ENCODE measurements at regions not wholly inside any gene's neighbourhood (a gene's known extent, or its start where the extent isn't known, plus 50 kb on each side); places are given as distances from the start of the nearest gene placed in this dataset.

- Histone ChIP-seq H3K4me1 (replicated peaks) (no peaks in the 10 kb centered on the region), H3K27ac (no peak overlapping the region), H3K36me3 (no peaks in the 10 kb centered on the region), H3K4me3 (no peak overlapping the region), H3K27me3 (replicated peaks; ENCODE audit: insufficient read depth) (no peaks in the 10 kb centered on the region), H3K9me3 (no peaks in the 10 kb centered on the region)
- 82% methylated on average over 3 of the region's 3 CpGs for WGBS
- intact Hi-C loops (cut with DNase I) = no loop called here
- no peak for DNase-seq (ENCODE audit: low spot score)
- TF ChIP-seq POLR2AphosphoS5 (IDR thresholded peaks at IDR 0.05) (no peak), CTCF (IDR thresholded peaks at IDR 0.05) (no peak), POLR2A (IDR thresholded peaks at IDR 0.05) (no peak)
These were observed 1294.9 kb upstream of the CITED2 start for GRCh38 chr6:140669321-140669720.

DNA sequence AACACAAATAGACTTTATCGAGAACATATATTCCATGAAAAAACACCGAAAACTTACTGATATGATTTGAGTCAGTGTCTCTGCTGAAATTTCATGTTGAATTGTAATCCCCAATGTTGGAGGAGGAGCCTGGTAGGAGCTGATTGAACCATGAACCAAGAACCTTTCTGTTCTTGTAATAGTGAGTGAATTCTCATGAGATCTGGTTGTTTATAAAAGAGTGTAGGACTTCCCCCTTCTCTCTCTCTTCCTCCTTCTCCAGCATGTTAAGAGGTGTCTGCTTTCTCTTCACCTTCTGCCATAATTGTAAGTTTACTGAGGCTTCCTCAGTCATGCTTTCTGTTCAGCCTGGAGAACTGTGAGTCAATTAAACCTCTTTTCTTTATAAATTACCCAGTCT, 1289.3 kb upstream of the CITED2 start:
- Histone ChIP-seq H3K4me3 (no peak overlapping the region), H3K27me3 (replicated peaks; ENCODE audit: insufficient read depth) (no peaks in the 10 kb centered on the region), H3K36me3 (no peaks in the 10 kb centered on the region), H3K9me3 (no peaks in the 10 kb centered on the region), H3K27ac (no peak overlapping the region), H3K4me1 (replicated peaks) (no peaks in the 10 kb centered on the region)
- intact Hi-C loops (cut with DNase I) = no loop called here
- 97% methylated on average over 2 of the region's 2 CpGs for WGBS
- TF ChIP-seq POLR2AphosphoS5 (IDR thresholded peaks at IDR 0.05) (no peak), POLR2A (IDR thresholded peaks at IDR 0.05) (no peak), CTCF (IDR thresholded peaks at IDR 0.05) (no peak)
- DNase-seq (ENCODE audit: low spot score) = no peak

DNA sequence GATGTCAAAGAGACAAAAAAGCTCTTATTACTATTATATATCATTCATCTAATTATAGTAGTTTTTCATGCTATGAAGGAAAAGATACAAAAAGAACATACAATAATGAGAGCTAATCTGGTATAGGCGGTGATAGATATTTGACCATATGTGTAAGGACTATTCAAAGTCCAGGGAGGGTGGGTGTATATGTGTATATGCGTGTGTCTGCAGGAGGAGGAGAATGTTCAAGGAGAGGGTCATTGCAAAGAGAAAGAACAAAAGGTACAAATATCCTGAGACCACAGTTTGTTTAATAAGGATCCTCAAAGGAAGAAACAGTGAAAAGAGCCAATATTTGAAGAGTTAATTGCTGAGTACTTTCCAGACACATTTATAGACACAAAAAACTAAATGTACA, 1288.6 kb upstream of the CITED2 start:
- no peak overlapping the region for H3K4me3 ChIP-seq
- no peaks in the 10 kb centered on the region for H3K36me3 ChIP-seq
- no peak for DNase-seq (ENCODE audit: low spot score)
- WGBS = 90% methylated on average over 2 of the region's 2 CpGs
- H3K9me3 ChIP-seq = no peaks in the 10 kb centered on the region
- H3K27ac ChIP-seq = no peak overlapping the region
- no peaks in the 10 kb centered on the region for H3K27me3 ChIP-seq (replicated peaks; ENCODE audit: insufficient read depth)
- intact Hi-C loops (cut with DNase I) = no loop called here
- TF ChIP-seq POLR2A (IDR thresholded peaks at IDR 0.05) (no peak), CTCF (IDR thresholded peaks at IDR 0.05) (no peak), POLR2AphosphoS5 (IDR thresholded peaks at IDR 0.05) (no peak)
- H3K4me1 ChIP-seq (replicated peaks) = no peaks in the 10 kb centered on the region

- no peaks in the 10 kb centered on the region for H3K27me3 ChIP-seq (replicated peaks; ENCODE audit: insufficient read depth)
- WGBS = 81% methylated on average over 3 of the region's 3 CpGs
- no peak for DNase-seq (ENCODE audit: low spot score)
These were observed 1287.2 kb upstream of the CITED2 start for GRCh38 chr6:140661691-140662090.

More at GRCh38 chr6:140661691-140662090, 1287.2 kb upstream of the CITED2 start:
- H3K4me1 ChIP-seq (replicated peaks) = no peaks in the 10 kb centered on the region
- H3K9me3 ChIP-seq = no peaks in the 10 kb centered on the region
- H3K4me3 ChIP-seq = no peak overlapping the region
- H3K27ac ChIP-seq = no peak overlapping the region
- H3K36me3 ChIP-seq = no peaks in the 10 kb centered on the region
- TF ChIP-seq POLR2AphosphoS5 (IDR thresholded peaks at IDR 0.05) (no peak), CTCF (IDR thresholded peaks at IDR 0.05) (no peak), POLR2A (IDR thresholded peaks at IDR 0.05) (no peak)
- intact Hi-C loops (cut with DNase I) = no loop called here
